ENCODE measurements at regions not wholly inside any gene's neighbourhood (a gene's known extent, or its start where the extent isn't known, plus 50 kb on each side); places are given as distances from the start of the nearest gene placed in this dataset.

DNA sequence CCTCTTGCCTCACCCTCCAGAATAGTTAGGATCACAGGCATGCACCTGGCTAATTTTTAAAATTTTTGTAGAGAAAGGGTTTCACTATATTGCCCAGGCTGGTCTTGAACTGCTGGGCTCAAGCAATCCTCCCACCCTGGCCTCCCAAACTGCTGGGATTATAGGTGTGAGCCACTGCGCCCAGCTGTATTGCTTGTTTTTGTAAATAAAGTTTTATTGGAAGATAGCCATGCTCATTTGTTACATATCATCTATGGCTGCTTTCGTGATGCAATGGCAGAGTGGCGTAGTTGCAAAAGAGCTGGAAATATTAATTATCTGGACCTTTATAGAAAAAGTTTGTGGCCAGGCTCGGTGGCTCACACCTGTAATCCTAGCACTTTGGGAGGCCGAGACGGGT is 109.4 kb upstream of the SPRED2 start:
- TF ChIP-seq RAD21 (IDR thresholded peaks at IDR 0.05; ENCODE audit: low read depth) (no peak), TAF1 (IDR thresholded peaks at IDR 0.05; ENCODE audit: low read depth) (no peak), NFIC (IDR thresholded peaks at IDR 0.05) (no peak), YY1 (IDR thresholded peaks at IDR 0.05; ENCODE audit: low read depth) (no peak), EGR1 (IDR thresholded peaks at IDR 0.05) (no peak), ZBTB7A (IDR thresholded peaks at IDR 0.05; ENCODE audit: low read depth) (no peak), TEAD4 (IDR thresholded peaks at IDR 0.05) (no peak), CEBPB (IDR thresholded peaks at IDR 0.05) (no peak)
- TF ChIP-seq, protein P1, sequence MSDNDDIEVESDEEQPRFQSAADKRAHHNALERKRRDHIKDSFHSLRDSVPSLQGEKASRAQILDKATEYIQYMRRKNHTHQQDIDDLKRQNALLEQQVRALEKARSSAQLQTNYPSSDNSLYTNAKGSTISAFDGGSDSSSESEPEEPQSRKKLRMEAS (IDR thresholded peaks at IDR 0.05): no peak

DNA sequence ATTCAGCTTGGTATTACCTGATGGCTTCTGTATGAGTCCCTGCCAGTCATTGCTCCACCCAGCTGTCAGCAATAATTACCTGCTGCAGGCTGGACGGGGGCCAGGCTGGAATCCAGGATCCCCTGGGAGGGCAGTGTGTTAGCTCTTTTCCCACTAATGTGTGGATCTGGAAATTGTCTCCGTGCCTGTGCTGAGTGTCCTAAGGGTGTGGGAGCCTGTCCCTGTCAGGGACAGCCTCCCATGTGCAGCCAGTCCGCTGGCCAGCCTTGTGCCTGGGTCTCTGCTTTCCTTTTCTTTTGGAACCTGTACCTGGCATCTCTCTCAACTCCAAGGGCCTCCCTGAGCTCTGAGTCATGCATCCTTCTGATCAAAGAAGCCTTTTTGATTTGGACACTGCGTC is 107.2 kb upstream of the SPRED2 start:
- no peak for TF ChIP-seq TAF1 (IDR thresholded peaks at IDR 0.05; ENCODE audit: low read depth)
- TF ChIP-seq, protein P2, sequence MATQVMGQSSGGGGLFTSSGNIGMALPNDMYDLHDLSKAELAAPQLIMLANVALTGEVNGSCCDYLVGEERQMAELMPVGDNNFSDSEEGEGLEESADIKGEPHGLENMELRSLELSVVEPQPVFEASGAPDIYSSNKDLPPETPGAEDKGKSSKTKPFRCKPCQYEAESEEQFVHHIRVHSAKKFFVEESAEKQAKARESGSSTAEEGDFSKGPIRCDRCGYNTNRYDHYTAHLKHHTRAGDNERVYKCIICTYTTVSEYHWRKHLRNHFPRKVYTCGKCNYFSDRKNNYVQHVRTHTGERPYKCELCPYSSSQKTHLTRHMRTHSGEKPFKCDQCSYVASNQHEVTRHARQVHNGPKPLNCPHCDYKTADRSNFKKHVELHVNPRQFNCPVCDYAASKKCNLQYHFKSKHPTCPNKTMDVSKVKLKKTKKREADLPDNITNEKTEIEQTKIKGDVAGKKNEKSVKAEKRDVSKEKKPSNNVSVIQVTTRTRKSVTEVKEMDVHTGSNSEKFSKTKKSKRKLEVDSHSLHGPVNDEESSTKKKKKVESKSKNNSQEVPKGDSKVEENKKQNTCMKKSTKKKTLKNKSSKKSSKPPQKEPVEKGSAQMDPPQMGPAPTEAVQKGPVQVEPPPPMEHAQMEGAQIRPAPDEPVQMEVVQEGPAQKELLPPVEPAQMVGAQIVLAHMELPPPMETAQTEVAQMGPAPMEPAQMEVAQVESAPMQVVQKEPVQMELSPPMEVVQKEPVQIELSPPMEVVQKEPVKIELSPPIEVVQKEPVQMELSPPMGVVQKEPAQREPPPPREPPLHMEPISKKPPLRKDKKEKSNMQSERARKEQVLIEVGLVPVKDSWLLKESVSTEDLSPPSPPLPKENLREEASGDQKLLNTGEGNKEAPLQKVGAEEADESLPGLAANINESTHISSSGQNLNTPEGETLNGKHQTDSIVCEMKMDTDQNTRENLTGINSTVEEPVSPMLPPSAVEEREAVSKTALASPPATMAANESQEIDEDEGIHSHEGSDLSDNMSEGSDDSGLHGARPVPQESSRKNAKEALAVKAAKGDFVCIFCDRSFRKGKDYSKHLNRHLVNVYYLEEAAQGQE (IDR thresholded peaks at IDR 0.05; ENCODE audit: low read depth): no peak
- TF ChIP-seq TCF12 (IDR thresholded peaks at IDR 0.05; ENCODE audit: low read depth): no peak
- no peak for TF ChIP-seq TEAD4 (IDR thresholded peaks at IDR 0.05)
- TF ChIP-seq CREB1 (IDR thresholded peaks at IDR 0.05; ENCODE audit: low read depth): no peak
- no peak for TF ChIP-seq RAD21 (IDR thresholded peaks at IDR 0.05; ENCODE audit: low read depth)
- no peak for TF ChIP-seq YY1 (IDR thresholded peaks at IDR 0.05; ENCODE audit: low read depth)
- TF ChIP-seq NFIC (IDR thresholded peaks at IDR 0.05): peak; percentile 39; the same call in 1 of the 2 replicates
- TF ChIP-seq FOXM1 (IDR thresholded peaks at IDR 0.05; ENCODE audit: borderline replicate concordance, low read depth): no peak

DNA sequence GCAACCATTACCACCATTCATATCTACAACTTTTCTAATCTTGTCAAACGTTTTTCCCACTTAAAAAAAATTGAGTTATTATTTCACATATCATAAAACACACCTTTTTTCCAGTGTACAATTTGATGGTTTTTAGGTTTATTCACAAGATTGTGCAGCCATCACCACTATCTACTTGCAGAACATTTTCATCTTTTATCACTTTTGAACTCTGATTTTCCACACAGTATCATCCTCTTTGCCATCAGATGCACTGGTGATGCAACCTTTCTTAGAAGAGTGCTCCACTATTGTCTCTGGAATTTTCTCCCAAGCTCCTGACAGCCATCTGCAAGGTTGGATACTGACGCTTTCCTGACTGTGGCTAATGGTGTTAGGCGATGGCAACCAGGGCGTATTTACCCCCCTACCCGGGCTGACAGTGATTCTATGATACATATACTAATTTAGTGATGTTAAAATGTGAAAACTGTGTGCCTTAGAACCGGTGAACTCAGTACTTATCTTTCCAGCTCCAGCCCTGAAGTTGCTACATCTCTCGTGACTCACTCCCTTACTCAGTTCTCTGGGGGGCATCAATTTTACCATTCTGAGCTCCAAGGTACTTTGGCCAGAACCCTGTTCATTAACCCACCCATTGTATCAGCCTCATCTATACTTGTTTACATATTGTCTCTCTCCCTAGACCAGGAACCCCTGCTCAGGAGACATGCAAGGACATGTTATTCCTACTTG is 105.4 kb upstream of the SPRED2 start:
- TF ChIP-seq, protein P2 (IDR thresholded peaks at IDR 0.05; ENCODE audit: low read depth): no peak
- TF ChIP-seq RAD21 (IDR thresholded peaks at IDR 0.05; ENCODE audit: low read depth): no peak
- TF ChIP-seq EGR1 (IDR thresholded peaks at IDR 0.05): no peak
- TF ChIP-seq TAF1 (IDR thresholded peaks at IDR 0.05; ENCODE audit: low read depth): no peak
- TF ChIP-seq NFIC (IDR thresholded peaks at IDR 0.05): no peak
- no peak for TF ChIP-seq EP300 (IDR thresholded peaks at IDR 0.05; ENCODE audit: borderline replicate concordance)
- TF ChIP-seq, protein P3, sequence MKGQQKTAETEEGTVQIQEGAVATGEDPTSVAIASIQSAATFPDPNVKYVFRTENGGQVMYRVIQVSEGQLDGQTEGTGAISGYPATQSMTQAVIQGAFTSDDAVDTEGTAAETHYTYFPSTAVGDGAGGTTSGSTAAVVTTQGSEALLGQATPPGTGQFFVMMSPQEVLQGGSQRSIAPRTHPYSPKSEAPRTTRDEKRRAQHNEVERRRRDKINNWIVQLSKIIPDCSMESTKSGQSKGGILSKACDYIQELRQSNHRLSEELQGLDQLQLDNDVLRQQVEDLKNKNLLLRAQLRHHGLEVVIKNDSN (IDR thresholded peaks at IDR 0.05): no peak
- TF ChIP-seq YY1 (IDR thresholded peaks at IDR 0.05; ENCODE audit: low read depth): no peak
- TF ChIP-seq TEAD4 (IDR thresholded peaks at IDR 0.05): no peak
- TF ChIP-seq CREB1 (IDR thresholded peaks at IDR 0.05; ENCODE audit: low read depth): no peak
- no peak for TF ChIP-seq ZBTB7A (IDR thresholded peaks at IDR 0.05; ENCODE audit: low read depth)
- TF ChIP-seq CEBPB (IDR thresholded peaks at IDR 0.05): no peak
- TF ChIP-seq, protein P1 (IDR thresholded peaks at IDR 0.05): no peak
- no peak for TF ChIP-seq FOXM1 (IDR thresholded peaks at IDR 0.05; ENCODE audit: borderline replicate concordance, low read depth)
- TF ChIP-seq TCF12 (IDR thresholded peaks at IDR 0.05; ENCODE audit: low read depth): no peak

DNA sequence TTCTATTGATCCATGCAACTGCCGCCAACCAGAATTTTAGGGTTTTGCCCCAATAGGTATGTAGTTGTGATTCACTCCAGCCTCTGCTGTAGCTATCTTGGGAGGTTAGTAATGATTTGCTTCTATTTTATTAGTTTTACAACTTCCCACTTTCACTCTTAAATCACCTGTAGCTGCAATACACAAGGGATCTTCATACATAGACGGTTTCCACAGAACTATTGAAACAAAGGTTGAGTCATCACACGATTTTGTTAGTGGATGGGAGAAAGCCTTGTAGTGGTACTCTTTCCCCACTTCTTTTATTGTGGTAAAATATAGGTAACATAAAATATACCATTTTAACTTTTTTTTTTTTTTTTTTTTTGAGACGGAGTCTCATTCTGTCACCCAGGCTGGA is 104.2 kb upstream of the SPRED2 start:
- no peak for TF ChIP-seq ZBTB7A (IDR thresholded peaks at IDR 0.05; ENCODE audit: low read depth)

DNA sequence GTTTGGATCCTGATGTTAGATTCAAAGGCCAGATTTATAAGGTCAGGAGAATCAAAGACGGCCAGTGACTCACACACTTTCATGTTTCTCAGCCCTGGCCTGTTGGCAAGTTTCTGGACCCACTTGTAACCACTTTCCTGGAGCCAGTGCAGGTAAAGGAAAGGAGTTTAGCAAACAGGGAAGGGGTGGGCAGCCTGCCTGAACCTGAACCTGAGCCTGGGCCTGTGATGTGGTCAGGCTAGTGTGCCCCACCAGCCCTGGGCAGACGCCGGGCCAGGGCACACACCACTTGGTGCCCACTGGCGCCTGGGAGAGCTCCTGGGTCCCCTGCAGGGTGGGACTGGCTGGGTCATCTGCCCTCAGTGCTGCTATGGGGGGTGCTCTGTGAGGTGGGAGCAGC is 100.5 kb upstream of the SPRED2 start:
- TF ChIP-seq EP300 (IDR thresholded peaks at IDR 0.05; ENCODE audit: borderline replicate concordance) (no peak), RAD21 (IDR thresholded peaks at IDR 0.05; ENCODE audit: low read depth) (no peak), TEAD4 (IDR thresholded peaks at IDR 0.05) (no peak), FOXM1 (IDR thresholded peaks at IDR 0.05; ENCODE audit: borderline replicate concordance, low read depth) (no peak), CREB1 (IDR thresholded peaks at IDR 0.05; ENCODE audit: low read depth) (no peak), CEBPB (IDR thresholded peaks at IDR 0.05) (no peak), TCF12 (IDR thresholded peaks at IDR 0.05; ENCODE audit: low read depth) (no peak), NFIC (IDR thresholded peaks at IDR 0.05) (no peak), YY1 (IDR thresholded peaks at IDR 0.05; ENCODE audit: low read depth) (no peak), ZBTB7A (IDR thresholded peaks at IDR 0.05; ENCODE audit: low read depth) (no peak), EGR1 (IDR thresholded peaks at IDR 0.05) (no peak), TAF1 (IDR thresholded peaks at IDR 0.05; ENCODE audit: low read depth) (no peak)
- TF ChIP-seq, protein P3 (IDR thresholded peaks at IDR 0.05): no peak
- TF ChIP-seq, protein P2 (IDR thresholded peaks at IDR 0.05; ENCODE audit: low read depth): no peak
- TF ChIP-seq, protein P1 (IDR thresholded peaks at IDR 0.05): no peak
